HG02970 (cell line): ENCODE measurements at regions not wholly inside any gene's neighbourhood (a gene's known extent, or its start where the extent isn't known, plus 50 kb on each side); places are given as distances from the start of the nearest gene placed in this dataset.
"Not testable (repeated sequence)": the region's sequence is repeated elsewhere in the genome, so short reads cannot be mapped to it uniquely, and the experiment has no call there.

Source experiments
- ATAC-seq: cut with Tn5 transposase; IDR thresholded peaks from one replicate; pipeline ENCODE4 v1.9.1; 2021; ENCODE audit warnings: mild to moderate bottlenecking, moderate library complexity, moderate number of reproducible peaks; ENCODE audit not compliant: unreplicated experiment, low FRiP score

- no peak for ATAC-seq
Measured at GRCh38 chr2:235430366-235431083, 63.3 kb upstream of the AGAP1 start.

- ATAC-seq, result no peak
Measured at GRCh38 chr2:235432741-235433520, 60.9 kb upstream of the AGAP1 start.

GRCh38 chr2:235433860-235434259 lies 60.0 kb upstream of the AGAP1 start:
- ATAC-seq, result no peak

- ATAC-seq, result no peak
Measured at GRCh38 chr2:235439959-235440662, 53.7 kb upstream of the AGAP1 start.

GRCh38 chr2:235443580-235443979 lies 50.3 kb upstream of the AGAP1 start:
- not testable (repeated sequence) for ATAC-seq
